ENCODE measurements at regions not wholly inside any gene's neighbourhood (a gene's known extent, or its start where the extent isn't known, plus 50 kb on each side); places are given as distances from the start of the nearest gene placed in this dataset.

- H3K4me3 ChIP-seq (ENCODE audit: low read depth in 1 of 2, low read length in 2 of 2): no peak overlapping the region
- H3K27ac ChIP-seq (ENCODE audit: low read depth in 2 of 2, low read length in 1 of 2): no peak overlapping the region
- H3K9me3 ChIP-seq (ENCODE audit: control insufficient read depth in 2 of 2, insufficient read depth in 1 of 2, low read depth in 1 of 2, low read length in 1 of 2): no peaks in the 10 kb centered on the region
- 31% methylated on average over 3 of the region's 3 CpGs for WGBS, 2 donors
- H3K36me3 ChIP-seq (ENCODE audit: control insufficient read depth in 2 of 2, insufficient read depth in 2 of 2, low read length in 1 of 2): no peaks in the 10 kb centered on the region
- H3K4me1 ChIP-seq (ENCODE audit: control insufficient read depth in 2 of 2, insufficient read depth in 2 of 2, low read length in 1 of 2): no peaks in the 10 kb centered on the region
- no peaks in the 10 kb centered on the region for H3K27me3 ChIP-seq (ENCODE audit: control insufficient read depth in 1 of 2, insufficient read depth in 2 of 2, low read length in 2 of 2)
Observed at GRCh38 chr5:166088389-166089039, 2202.9 kb upstream of the WWC1 start.

GRCh38 chr5:166091931-166092330 lies 2199.5 kb upstream of the WWC1 start:
- no peaks in the 10 kb centered on the region for H3K27me3 ChIP-seq (ENCODE audit: control insufficient read depth in 1 of 2, insufficient read depth in 2 of 2, low read length in 2 of 2)
- H3K4me1 ChIP-seq (ENCODE audit: control insufficient read depth in 2 of 2, insufficient read depth in 2 of 2, low read length in 1 of 2): no peaks in the 10 kb centered on the region
- H3K27ac ChIP-seq (ENCODE audit: low read depth in 2 of 2, low read length in 1 of 2): no peak overlapping the region
- H3K9me3 ChIP-seq (ENCODE audit: control insufficient read depth in 2 of 2, insufficient read depth in 1 of 2, low read depth in 1 of 2, low read length in 1 of 2): no peaks in the 10 kb centered on the region
- H3K36me3 ChIP-seq (ENCODE audit: control insufficient read depth in 2 of 2, insufficient read depth in 2 of 2, low read length in 1 of 2): no peaks in the 10 kb centered on the region
- no peak overlapping the region for H3K4me3 ChIP-seq (ENCODE audit: low read depth in 1 of 2, low read length in 2 of 2)
- 98 to 99% methylated on average over 1 of the region's 1 CpG for WGBS, 2 donors

- WGBS, 2 donors: 68 to 74% methylated on average over 4 of the region's 4 CpGs
- H3K4me3 ChIP-seq (ENCODE audit: low read depth in 1 of 2, low read length in 2 of 2): no peak overlapping the region
Observed at GRCh38 chr5:166093312-166093711, 2198.1 kb upstream of the WWC1 start.

DNA sequence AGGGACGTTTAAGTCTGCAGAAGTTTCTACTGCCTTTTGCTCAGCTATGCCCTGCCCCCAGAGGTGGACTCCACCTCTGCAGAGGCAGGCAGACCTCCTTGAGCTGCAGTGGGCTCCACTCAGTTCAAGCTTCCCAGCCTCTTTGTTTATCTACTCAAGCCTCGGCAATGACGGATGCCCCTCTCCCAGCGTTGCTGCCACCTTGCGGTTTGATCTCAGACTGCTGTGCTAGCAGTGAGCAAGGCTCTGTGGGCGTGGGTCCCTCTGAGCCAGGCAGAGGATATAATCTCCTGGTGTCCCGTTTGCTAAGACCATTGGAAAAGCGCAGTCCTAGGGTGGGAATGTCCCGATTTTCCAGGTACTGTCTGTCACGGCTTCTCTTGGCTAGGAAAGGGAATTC lies 2188.5 kb upstream of the WWC1 start:
- H3K4me3 ChIP-seq (ENCODE audit: low read depth in 1 of 2, low read length in 2 of 2): no peak overlapping the region
- no peaks in the 10 kb centered on the region for H3K4me1 ChIP-seq (ENCODE audit: control insufficient read depth in 2 of 2, insufficient read depth in 2 of 2, low read length in 1 of 2)
- peaks cover 6 to 8% of the 10 kb centered on the region in 2 donors for H3K9me3 ChIP-seq (ENCODE audit: control insufficient read depth in 2 of 2, insufficient read depth in 1 of 2, low read depth in 1 of 2, low read length in 1 of 2)
- H3K36me3 ChIP-seq (ENCODE audit: control insufficient read depth in 2 of 2, insufficient read depth in 2 of 2, low read length in 1 of 2): no peaks in the 10 kb centered on the region
- WGBS, 2 donors: 88 to 89% methylated on average over 10 of the region's 10 CpGs
- H3K27me3 ChIP-seq (ENCODE audit: control insufficient read depth in 1 of 2, insufficient read depth in 2 of 2, low read length in 2 of 2): no peaks in the 10 kb centered on the region
- no peak overlapping the region for H3K27ac ChIP-seq (ENCODE audit: low read depth in 2 of 2, low read length in 1 of 2)

More at GRCh38 chr5:166093312-166093711, 2198.1 kb upstream of the WWC1 start:
- Histone ChIP-seq H3K9me3 (ENCODE audit: control insufficient read depth in 2 of 2, insufficient read depth in 1 of 2, low read depth in 1 of 2, low read length in 1 of 2) (no peaks in the 10 kb centered on the region), H3K36me3 (ENCODE audit: control insufficient read depth in 2 of 2, insufficient read depth in 2 of 2, low read length in 1 of 2) (no peaks in the 10 kb centered on the region), H3K27ac (ENCODE audit: low read depth in 2 of 2, low read length in 1 of 2) (no peak overlapping the region), H3K27me3 (ENCODE audit: control insufficient read depth in 1 of 2, insufficient read depth in 2 of 2, low read length in 2 of 2) (no peaks in the 10 kb centered on the region), H3K4me1 (ENCODE audit: control insufficient read depth in 2 of 2, insufficient read depth in 2 of 2, low read length in 1 of 2) (no peaks in the 10 kb centered on the region)

DNA sequence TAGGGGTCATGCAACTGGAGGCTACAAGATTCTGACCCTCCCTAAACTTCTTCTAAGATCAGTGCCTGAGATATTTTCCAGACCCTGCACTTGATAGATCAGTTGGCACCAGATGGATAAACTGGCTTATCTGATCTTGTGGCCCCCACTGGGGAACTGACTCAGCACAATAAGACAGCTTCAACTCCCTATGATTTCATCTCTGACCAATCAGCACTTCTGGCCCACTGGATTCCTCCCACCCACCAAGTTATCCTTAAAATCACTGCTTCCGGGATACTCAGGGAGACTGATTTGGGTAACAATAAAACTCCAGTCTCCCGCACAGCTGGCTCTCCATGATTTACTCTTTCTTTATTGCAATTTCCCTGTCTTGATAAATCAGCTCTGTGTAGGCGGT lies 2180.4 kb upstream of the WWC1 start:
- Histone ChIP-seq H3K4me1 (ENCODE audit: control insufficient read depth in 2 of 2, insufficient read depth in 2 of 2, low read length in 1 of 2) (no peaks in the 10 kb centered on the region), H3K27ac (ENCODE audit: low read depth in 2 of 2, low read length in 1 of 2) (no peak overlapping the region)
- WGBS, 2 donors: 83 to 86% methylated on average over 3 of the region's 3 CpGs

GRCh38 chr5:166117072-166118066 lies 2174.1 kb upstream of the WWC1 start:
- H3K36me3 ChIP-seq (ENCODE audit: control insufficient read depth in 2 of 2, insufficient read depth in 2 of 2, low read length in 1 of 2): no peaks in the 10 kb centered on the region
- H3K4me3 ChIP-seq (ENCODE audit: low read depth in 1 of 2, low read length in 2 of 2): no peak overlapping the region
- no peak overlapping the region for H3K27ac ChIP-seq (ENCODE audit: low read depth in 2 of 2, low read length in 1 of 2)
- 67 to 69% methylated on average over 4 of the region's 4 CpGs for WGBS, 2 donors
- H3K4me1 ChIP-seq (ENCODE audit: control insufficient read depth in 2 of 2, insufficient read depth in 2 of 2, low read length in 1 of 2): no peaks in the 10 kb centered on the region
- H3K27me3 ChIP-seq (ENCODE audit: control insufficient read depth in 1 of 2, insufficient read depth in 2 of 2, low read length in 2 of 2): no peaks in the 10 kb centered on the region
- H3K9me3 ChIP-seq (ENCODE audit: control insufficient read depth in 2 of 2, insufficient read depth in 1 of 2, low read depth in 1 of 2, low read length in 1 of 2): no peaks in the 10 kb centered on the region

More for the DNA sequence above, 2180.4 kb upstream of the WWC1 start:
- Histone ChIP-seq H3K36me3 (ENCODE audit: control insufficient read depth in 2 of 2, insufficient read depth in 2 of 2, low read length in 1 of 2) (no peaks in the 10 kb centered on the region), H3K27me3 (ENCODE audit: control insufficient read depth in 1 of 2, insufficient read depth in 2 of 2, low read length in 2 of 2) (no peaks in the 10 kb centered on the region), H3K9me3 (ENCODE audit: control insufficient read depth in 2 of 2, insufficient read depth in 1 of 2, low read depth in 1 of 2, low read length in 1 of 2) (no peaks in the 10 kb centered on the region), H3K4me3 (ENCODE audit: low read depth in 1 of 2, low read length in 2 of 2) (no peak overlapping the region)

- no peaks in the 10 kb centered on the region for H3K27me3 ChIP-seq (ENCODE audit: control insufficient read depth in 1 of 2, insufficient read depth in 2 of 2, low read length in 2 of 2)
- no peaks in the 10 kb centered on the region for H3K9me3 ChIP-seq (ENCODE audit: control insufficient read depth in 2 of 2, insufficient read depth in 1 of 2, low read depth in 1 of 2, low read length in 1 of 2)
- 75 to 76% methylated on average over 2 of the region's 2 CpGs for WGBS, 2 donors
- H3K36me3 ChIP-seq (ENCODE audit: control insufficient read depth in 2 of 2, insufficient read depth in 2 of 2, low read length in 1 of 2): no peaks in the 10 kb centered on the region
- H3K27ac ChIP-seq (ENCODE audit: low read depth in 2 of 2, low read length in 1 of 2): no peak overlapping the region
- H3K4me3 ChIP-seq (ENCODE audit: low read depth in 1 of 2, low read length in 2 of 2): no peak overlapping the region
- no peaks in the 10 kb centered on the region for H3K4me1 ChIP-seq (ENCODE audit: control insufficient read depth in 2 of 2, insufficient read depth in 2 of 2, low read length in 1 of 2)
Observed at GRCh38 chr5:166119506-166119905, 2171.9 kb upstream of the WWC1 start.

DNA sequence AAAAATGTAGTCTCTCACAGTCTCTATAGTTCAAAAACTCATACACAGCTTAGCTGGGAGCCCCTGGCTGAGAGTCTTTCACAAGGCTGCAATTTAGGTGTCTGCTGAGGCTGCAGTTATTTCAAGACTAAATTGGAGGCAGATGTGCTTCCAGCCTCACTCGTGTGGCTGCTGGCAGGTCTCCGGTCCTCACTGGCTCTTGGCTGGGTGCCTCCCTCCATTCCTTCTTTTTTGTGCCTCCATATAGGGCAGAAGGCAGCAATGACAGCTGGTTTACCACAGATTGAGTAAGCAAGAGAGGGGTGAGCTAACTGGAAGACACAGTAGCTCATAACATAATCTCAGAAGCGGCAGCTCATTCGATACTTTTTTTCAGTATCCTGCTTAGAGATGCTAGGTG lies 2167.7 kb upstream of the WWC1 start:
- no peaks in the 10 kb centered on the region for H3K36me3 ChIP-seq (ENCODE audit: control insufficient read depth in 2 of 2, insufficient read depth in 2 of 2, low read length in 1 of 2)
- no peak overlapping the region for H3K4me3 ChIP-seq (ENCODE audit: low read depth in 1 of 2, low read length in 2 of 2)
- WGBS, 2 donors: 67 to 70% methylated on average over 4 of the region's 4 CpGs
- H3K27ac ChIP-seq (ENCODE audit: low read depth in 2 of 2, low read length in 1 of 2): no peak overlapping the region
- no peaks in the 10 kb centered on the region for H3K4me1 ChIP-seq (ENCODE audit: control insufficient read depth in 2 of 2, insufficient read depth in 2 of 2, low read length in 1 of 2)
- H3K27me3 ChIP-seq (ENCODE audit: control insufficient read depth in 1 of 2, insufficient read depth in 2 of 2, low read length in 2 of 2): no peaks in the 10 kb centered on the region
- H3K9me3 ChIP-seq (ENCODE audit: control insufficient read depth in 2 of 2, insufficient read depth in 1 of 2, low read depth in 1 of 2, low read length in 1 of 2): peaks cover 0 to 2% of the 10 kb centered on the region in 2 donors

DNA sequence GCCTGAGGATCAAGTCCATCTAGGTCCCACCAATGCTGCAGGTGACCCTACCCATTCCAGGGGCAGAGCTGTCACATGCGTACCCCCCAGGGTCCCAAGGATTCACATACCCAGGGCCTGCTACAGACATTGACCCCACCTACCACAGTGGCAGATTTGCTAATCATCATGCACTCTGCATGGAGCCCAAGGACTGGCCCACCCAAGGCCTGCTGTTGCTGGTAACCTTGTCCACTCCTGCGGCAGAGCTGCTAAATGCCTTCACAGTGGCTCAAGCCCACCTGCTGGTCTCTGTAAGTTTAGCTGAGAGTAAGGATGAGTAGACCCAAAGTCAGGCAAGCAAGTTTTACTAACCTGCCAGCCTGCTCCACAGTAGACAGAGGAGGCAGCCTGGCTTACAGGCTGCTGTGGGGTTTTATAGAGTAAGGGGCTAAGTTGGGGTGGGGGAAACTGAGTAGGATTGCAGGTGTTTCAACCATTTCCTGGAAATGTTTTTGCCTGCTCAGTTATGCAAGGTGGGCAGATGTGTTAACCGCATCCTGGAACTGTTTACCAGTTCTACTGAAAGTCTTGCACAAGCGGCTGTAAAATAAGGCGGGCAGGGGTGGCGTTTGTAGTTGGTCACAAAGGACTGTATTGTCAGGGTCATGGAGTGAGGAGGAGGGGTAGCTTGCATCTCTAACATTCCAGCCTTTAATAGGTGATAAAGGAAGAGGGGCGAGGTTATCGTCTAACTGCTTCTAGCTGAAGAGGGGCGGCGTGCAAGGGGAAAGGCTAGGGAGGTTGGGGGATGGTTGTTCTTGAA lies 2163.5 kb upstream of the WWC1 start:
- 78 to 82% methylated on average over 10 of the region's 10 CpGs for WGBS, 2 donors
- peaks cover 0 to 2% of the 10 kb centered on the region in 2 donors for H3K9me3 ChIP-seq (ENCODE audit: control insufficient read depth in 2 of 2, insufficient read depth in 1 of 2, low read depth in 1 of 2, low read length in 1 of 2)
- H3K27ac ChIP-seq (ENCODE audit: low read depth in 2 of 2, low read length in 1 of 2): no peak overlapping the region
- no peaks in the 10 kb centered on the region for H3K36me3 ChIP-seq (ENCODE audit: control insufficient read depth in 2 of 2, insufficient read depth in 2 of 2, low read length in 1 of 2)
- no peak overlapping the region for H3K4me3 ChIP-seq (ENCODE audit: low read depth in 1 of 2, low read length in 2 of 2)
- H3K4me1 ChIP-seq (ENCODE audit: control insufficient read depth in 2 of 2, insufficient read depth in 2 of 2, low read length in 1 of 2): no peaks in the 10 kb centered on the region
- H3K27me3 ChIP-seq (ENCODE audit: control insufficient read depth in 1 of 2, insufficient read depth in 2 of 2, low read length in 2 of 2): no peaks in the 10 kb centered on the region
